Stimulated activated CD8-positive, alpha-beta memory T cell treated with anti-CD3 and anti-CD28 coated beads, Interleukin-2, amount 100 ng/mL, for 1 hour (primary cell): ENCODE measurements at regions not wholly inside any gene's neighbourhood (a gene's known extent, or its start where the extent isn't known, plus 50 kb on each side); places are given as distances from the start of the nearest gene placed in this dataset.

ENCODE experiments used
- DNase-seq, 2 donors: peaks; one replicate each; pipeline ENCODE4 v3.0.0-alpha.2; 2020; ENCODE audit warnings: low read depth in 2 of 2

- DNase-seq: no peak
Observed at GRCh38 chr16:87248714-87249113, 68.5 kb downstream of the C16orf95 start.

DNA sequence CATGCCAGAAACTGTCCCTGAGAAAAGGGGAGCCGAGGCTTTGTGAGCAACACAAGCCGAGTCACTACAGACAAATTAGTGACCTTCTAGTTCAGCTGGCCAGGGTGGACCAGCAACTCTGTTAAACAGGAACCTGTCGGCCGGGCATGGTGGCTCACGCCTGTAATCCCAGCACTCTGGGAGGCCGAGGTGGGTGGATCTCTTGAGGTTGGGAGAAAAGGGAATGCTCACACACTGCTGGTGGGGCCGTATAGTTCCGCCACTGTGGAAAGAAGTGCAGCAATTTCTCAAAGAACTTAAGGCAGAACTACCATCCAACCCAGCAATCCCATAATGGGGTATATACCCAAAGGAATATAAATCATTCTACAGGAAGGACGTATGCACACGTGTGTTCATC lies 67.8 kb downstream of the C16orf95 start:
- DNase-seq: no peak

DNA sequence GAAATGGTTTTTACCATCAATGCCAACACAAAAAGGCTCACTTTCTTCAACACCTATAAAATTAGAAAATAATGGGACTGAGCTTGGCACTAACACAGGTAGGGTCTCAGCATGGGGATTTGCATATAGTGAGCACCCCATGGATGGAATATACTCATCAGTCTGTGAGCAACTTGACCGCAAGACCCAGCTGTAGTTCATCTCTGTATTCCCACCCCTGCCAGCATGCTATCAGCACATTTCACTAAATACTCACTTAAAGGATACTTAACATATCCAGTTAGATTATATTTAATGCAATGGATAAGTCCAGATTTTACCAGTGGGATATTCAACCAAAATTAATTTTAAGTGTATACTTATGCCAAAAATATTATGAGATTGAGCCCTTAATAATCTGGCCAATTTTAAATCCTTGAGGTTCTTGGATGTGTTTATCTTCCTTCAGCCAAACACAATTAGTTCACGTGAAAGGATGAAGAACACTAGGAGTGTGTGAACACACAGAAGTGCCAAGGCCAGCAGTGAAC lies 66.7 kb downstream of the C16orf95 start:
- DNase-seq: no peak

GRCh38 chr16:87252269-87252970 lies 64.8 kb downstream of the C16orf95 start:
- no peak for DNase-seq
